ENCODE measurements at regions not wholly inside any gene's neighbourhood (a gene's known extent, or its start where the extent isn't known, plus 50 kb on each side); places are given as distances from the start of the nearest gene placed in this dataset.

DNA sequence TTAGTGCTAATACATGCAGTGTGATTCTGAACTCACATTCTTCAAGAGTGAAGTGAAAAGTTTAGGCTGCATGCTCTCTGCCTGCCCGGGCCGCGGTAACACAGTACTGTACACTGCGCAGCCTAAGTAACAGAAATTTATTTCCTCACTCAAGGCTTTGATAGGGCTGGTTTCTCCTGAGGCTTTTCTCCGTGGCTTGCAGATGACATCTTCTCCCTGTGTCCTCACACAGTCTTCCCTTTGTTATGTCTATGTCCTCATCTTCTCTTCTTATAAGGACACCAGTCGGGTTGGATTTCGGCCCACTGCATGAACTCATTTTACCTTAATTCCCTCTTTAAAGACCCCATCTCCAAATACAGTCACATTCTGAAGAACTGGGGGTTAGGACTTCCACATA, 51.1 kb upstream of the TMEM170B start:
- Histone ChIP-seq H3K56ac (ENCODE audit: extremely low read depth, insufficient read depth, low read length) (no peak overlapping the region), H4K91ac (ENCODE audit: insufficient read depth, low read depth, low read length) (no peak overlapping the region), H4K8ac (ENCODE audit: low read depth in 2 of 2, low read length in 2 of 2) (no peak overlapping the region), H2BK5ac (ENCODE audit: low read depth, low read length, poor library complexity, severe bottlenecking) (no peak overlapping the region), H3K27ac (ENCODE audit: insufficient read depth, low read length) (no peak overlapping the region), H3K27me3 (ENCODE audit: control insufficient read depth, insufficient read depth, low read length) (no peaks in the 10 kb centered on the region), H3K9ac (ENCODE audit: low read depth, low read length) (no peak overlapping the region), H3K4me2 (ENCODE audit: low read depth, low read length) (no peak overlapping the region), H2AK5ac (ENCODE audit: low read depth, low read length) (no peak overlapping the region), H2BK15ac (ENCODE audit: low read depth, low read length) (no peak overlapping the region), H2BK120ac (ENCODE audit: low read depth, low read length) (no peak overlapping the region), H3K9me1 (ENCODE audit: insufficient read depth, low read length) (peaks cover 8% of the 10 kb centered on the region), H3K4ac (ENCODE audit: low read depth, low read length) (no peak overlapping the region), H3K4me1 (ENCODE audit: control insufficient read depth, insufficient read depth, low read length) (no peaks in the 10 kb centered on the region; the same call in 1 of the 2 replicates), H3K18ac (ENCODE audit: low read depth, low read length) (no peak overlapping the region), H3K9me3 (ENCODE audit: control insufficient read depth, insufficient read depth, low read length) (no peaks in the 10 kb centered on the region), H3K79me1 (ENCODE audit: low read depth in 1 of 2, low read length in 2 of 2) (no peaks in the 10 kb centered on the region), H2BK20ac (ENCODE audit: low read depth, low read length) (no peak overlapping the region), H3K23ac (ENCODE audit: low read depth, low read length) (no peak overlapping the region), H2AK9ac (replicated peaks; ENCODE audit: low read depth, low read length, poor library complexity) (no peak overlapping the region), H3K36me3 (ENCODE audit: control insufficient read depth, insufficient read depth, low read length) (no peaks in the 10 kb centered on the region), H3K14ac (replicated peaks; ENCODE audit: low read depth, low read length) (no peak overlapping the region), H3K4me3 (ENCODE audit: insufficient read depth, low read depth, low read length) (no peak overlapping the region), H4K5ac (ENCODE audit: low read depth, low read length) (no peak overlapping the region), H2AFZ (replicated peaks; ENCODE audit: low read length, poor library complexity) (no peak overlapping the region), H4K20me1 (ENCODE audit: insufficient read depth, low read length) (no peaks in the 10 kb centered on the region)
- intact Hi-C loops (cut with micrococcal nuclease) (no loop called here), dilution Hi-C loops (cut with HindIII; ENCODE audit: low sequenced_read_pairs, unreplicated experiment) (no loop called here), in situ Hi-C loops (cut with MboI; ENCODE audit: low sequenced_read_pairs) (no loop called here)
- ATAC-seq (ENCODE audit: low read depth) (no peak), DNase-seq (no peak)
- WGBS, 2 experiments (ENCODE audit: extremely low coverage in 2 of 2, insufficient read length in 1 of 2) = no CpG with 5 or more reads among the region's 7 CpGs
- ChIA-PET POLR2A (ENCODE audit: unreplicated experiment) (no interaction called here), CTCF (no interaction called here)
- TF ChIP-seq, protein P1, sequence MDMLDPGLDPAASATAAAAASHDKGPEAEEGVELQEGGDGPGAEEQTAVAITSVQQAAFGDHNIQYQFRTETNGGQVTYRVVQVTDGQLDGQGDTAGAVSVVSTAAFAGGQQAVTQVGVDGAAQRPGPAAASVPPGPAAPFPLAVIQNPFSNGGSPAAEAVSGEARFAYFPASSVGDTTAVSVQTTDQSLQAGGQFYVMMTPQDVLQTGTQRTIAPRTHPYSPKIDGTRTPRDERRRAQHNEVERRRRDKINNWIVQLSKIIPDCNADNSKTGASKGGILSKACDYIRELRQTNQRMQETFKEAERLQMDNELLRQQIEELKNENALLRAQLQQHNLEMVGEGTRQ (IDR thresholded peaks at IDR 0.05; ENCODE audit: low read depth, low read length) = no peak
- no peak for TF ChIP-seq MAZ (IDR thresholded peaks at IDR 0.05; ENCODE audit: borderline replicate concordance, low read depth, low read length)
- TF ChIP-seq POLR2A (IDR thresholded peaks at IDR 0.05; ENCODE audit: low read depth, low read length) = no peak
- TF ChIP-seq RCOR1 (IDR thresholded peaks at IDR 0.05; ENCODE audit: insufficient replicate concordance, low read length) = no peak
- no peak for TF ChIP-seq FOS (IDR thresholded peaks at IDR 0.05; ENCODE audit: low read depth, low read length)
- TF ChIP-seq MXI1 (IDR thresholded peaks at IDR 0.05; ENCODE audit: borderline replicate concordance, low read depth, low read length) = no peak
- no peak for TF ChIP-seq NFE2L2 (IDR thresholded peaks at IDR 0.05; ENCODE audit: low read depth, low read length)
- no peak for TF ChIP-seq RFX5 (IDR thresholded peaks at IDR 0.05; ENCODE audit: low read depth, low read length)
- TF ChIP-seq BHLHE40 (IDR thresholded peaks at IDR 0.05; ENCODE audit: low read depth, low read length) = no peak
- no peak for TF ChIP-seq CHD1 (IDR thresholded peaks at IDR 0.05; ENCODE audit: low read depth, low read length)
- BruUV-seq (replicated peaks) = no TSS peak
